Loucy (cell line): ENCODE measurements at regions not wholly inside any gene's neighbourhood (a gene's known extent, or its start where the extent isn't known, plus 50 kb on each side); places are given as distances from the start of the nearest gene placed in this dataset.

Experiments used
- H2AFZ ChIP-seq: fragments of 200-600 bp; sonication (generic); 2 replicates; pipeline ENCODE4 v1.6.0; 2016; ENCODE audit warnings: antibody characterized with exemption, mild to moderate bottlenecking, low read length, moderate library complexity
- H3F3A ChIP-seq: fragments of 200-600 bp; 2 replicates; pipeline ENCODE4 v1.6.0; 2016; ENCODE audit warnings: antibody characterized with exemption, low read depth, mild to moderate bottlenecking
- H3K27me3 ChIP-seq: fragments of 200-600 bp; sonication (generic); 2 replicates; pipeline ENCODE4 v1.6.1; 2014; ENCODE audit warnings: low read length, mild to moderate bottlenecking; ENCODE audit not compliant: insufficient read depth, poor library complexity, severe bottlenecking
- H3K36me3 ChIP-seq: fragments of 200-600 bp; sonication (generic); 2 replicates; pipeline ENCODE4 v1.6.1; 2016; ENCODE audit warnings: low read length; ENCODE audit not compliant: insufficient read depth
- H3K4me1 ChIP-seq: fragments of 200-600 bp; sonication (generic); 2 replicates; pipeline ENCODE4 v1.5.1; 2014; ENCODE audit warnings: low read length, mild to moderate bottlenecking; ENCODE audit not compliant: insufficient read depth, poor library complexity, severe bottlenecking
- H3K4me2 ChIP-seq: fragments of 200-600 bp; sonication (generic); 2 replicates; pipeline ENCODE4 v1.6.0; 2014; ENCODE audit warnings: antibody characterized with exemption, low read length, low read depth, mild to moderate bottlenecking; ENCODE audit not compliant: poor library complexity, severe bottlenecking
- H3K4me3 ChIP-seq: fragments of 200-600 bp; sonication (generic); 2 replicates; pipeline ENCODE4 v1.5.1; 2014; ENCODE audit warnings: low read length, mild to moderate bottlenecking, mixed read lengths; ENCODE audit not compliant: poor library complexity, severe bottlenecking
- H3K79me2 ChIP-seq: fragments of 200-600 bp; sonication (generic); 2 replicates; pipeline ENCODE4 v1.6.1; 2014; ENCODE audit warnings: low read length; ENCODE audit not compliant: insufficient read depth
- H3K9ac ChIP-seq: fragments of 200-600 bp; sonication (generic); 2 replicates; pipeline ENCODE4 v1.6.0; 2014; ENCODE audit warnings: mild to moderate bottlenecking, low read depth, low read length, moderate library complexity; ENCODE audit not compliant: poor library complexity, severe bottlenecking
- H3K9me2 ChIP-seq: fragments of 200-600 bp; sonication (generic); replicated peaks from 2 replicates; pipeline ENCODE4 v1.6.1; 2016; ENCODE audit warnings: low read depth, low read length, mixed read lengths
- H3K9me3 ChIP-seq: fragments of 200-600 bp; sonication (generic); 2 replicates; pipeline ENCODE4 v1.6.1; 2014; ENCODE audit warnings: mild to moderate bottlenecking, antibody characterized with exemption, low read length, low read depth; ENCODE audit not compliant: insufficient read depth
- H4K20me1 ChIP-seq: fragments of 200-600 bp; sonication (generic); 2 replicates; pipeline ENCODE4 v1.6.0; 2014; ENCODE audit warnings: antibody characterized with exemption, low read length, mild to moderate bottlenecking; ENCODE audit not compliant: insufficient read depth, poor library complexity, severe bottlenecking
- EZH2phosphoT487 ChIP-seq: fragments of 200-600 bp; IDR thresholded peaks from 2 replicates; pipeline ENCODE4 v1.6.1; 2018; ENCODE audit warnings: antibody characterized with exemption, mild to moderate bottlenecking, moderate library complexity, borderline replicate concordance
- TF ChIP-seq, protein P1 (sequence below): fragments of 200-600 bp; sonication (generic); conservative IDR thresholded peaks from 2 replicates; pipeline ENCODE4 v1.5.1; 2014; ENCODE audit warnings: mild to moderate bottlenecking, antibody characterized with exemption, low read length

DNA sequence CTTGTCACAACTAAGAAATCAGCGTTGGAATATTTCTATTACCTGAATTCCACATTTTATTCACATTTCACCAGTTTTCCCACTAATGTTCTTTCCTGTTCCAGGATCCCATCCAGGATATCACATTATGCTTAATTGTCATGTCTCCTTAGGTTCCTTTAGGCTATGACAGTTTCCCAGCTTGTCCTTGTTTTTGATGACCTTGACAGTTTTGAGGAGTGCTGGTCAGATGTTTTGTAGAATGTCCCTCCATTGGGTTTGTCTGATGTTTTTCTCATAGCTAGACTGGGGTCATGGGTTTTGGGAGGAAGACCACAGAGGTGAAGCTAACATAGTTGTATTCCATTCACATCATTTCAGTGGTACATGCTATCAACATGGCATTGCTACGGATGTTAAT is 80.8 kb upstream of the HEPHL1 start:
- Histone ChIP-seq H3K4me3 (no peak overlapping the region), H3K4me1 (no peaks in the 10 kb centered on the region), H3K27me3 (no peaks in the 10 kb centered on the region), H3K9me3 (no peaks in the 10 kb centered on the region), H4K20me1 (no peaks in the 10 kb centered on the region), H3K9me2 (no peaks in the 10 kb centered on the region), H3K9ac (no peak overlapping the region), H3K36me3 (no peaks in the 10 kb centered on the region), H3F3A (no peaks in the 10 kb centered on the region), H2AFZ (no peak overlapping the region), H3K79me2 (no peaks in the 10 kb centered on the region), H3K4me2 (no peak overlapping the region)
- TF ChIP-seq, protein P1, sequence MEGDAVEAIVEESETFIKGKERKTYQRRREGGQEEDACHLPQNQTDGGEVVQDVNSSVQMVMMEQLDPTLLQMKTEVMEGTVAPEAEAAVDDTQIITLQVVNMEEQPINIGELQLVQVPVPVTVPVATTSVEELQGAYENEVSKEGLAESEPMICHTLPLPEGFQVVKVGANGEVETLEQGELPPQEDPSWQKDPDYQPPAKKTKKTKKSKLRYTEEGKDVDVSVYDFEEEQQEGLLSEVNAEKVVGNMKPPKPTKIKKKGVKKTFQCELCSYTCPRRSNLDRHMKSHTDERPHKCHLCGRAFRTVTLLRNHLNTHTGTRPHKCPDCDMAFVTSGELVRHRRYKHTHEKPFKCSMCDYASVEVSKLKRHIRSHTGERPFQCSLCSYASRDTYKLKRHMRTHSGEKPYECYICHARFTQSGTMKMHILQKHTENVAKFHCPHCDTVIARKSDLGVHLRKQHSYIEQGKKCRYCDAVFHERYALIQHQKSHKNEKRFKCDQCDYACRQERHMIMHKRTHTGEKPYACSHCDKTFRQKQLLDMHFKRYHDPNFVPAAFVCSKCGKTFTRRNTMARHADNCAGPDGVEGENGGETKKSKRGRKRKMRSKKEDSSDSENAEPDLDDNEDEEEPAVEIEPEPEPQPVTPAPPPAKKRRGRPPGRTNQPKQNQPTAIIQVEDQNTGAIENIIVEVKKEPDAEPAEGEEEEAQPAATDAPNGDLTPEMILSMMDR = no peak
- no peak for TF ChIP-seq EZH2phosphoT487

DNA sequence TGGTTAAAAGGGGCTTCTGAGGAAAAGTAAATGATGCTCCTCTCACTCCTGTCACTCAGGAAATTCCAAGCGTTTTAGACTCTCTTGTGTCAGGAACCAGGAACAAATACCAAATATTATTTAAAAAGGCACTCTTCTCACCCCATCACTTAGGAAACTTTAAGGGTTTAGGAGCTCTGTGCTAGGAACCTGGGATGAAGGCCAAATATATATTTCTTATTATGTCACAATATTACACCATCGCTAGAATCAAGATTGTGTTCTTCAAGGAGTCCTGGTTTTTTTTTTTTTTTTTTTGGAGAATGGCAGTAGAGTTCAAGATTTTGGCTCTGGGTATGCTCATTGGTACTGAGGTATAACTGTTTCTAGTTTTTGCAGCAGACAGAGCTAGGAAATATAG is 79.0 kb upstream of the HEPHL1 start:
- TF ChIP-seq, protein P1 = no peak
- TF ChIP-seq EZH2phosphoT487 = no peak
- H3F3A ChIP-seq = no peaks in the 10 kb centered on the region
- H3K9me2 ChIP-seq = no peaks in the 10 kb centered on the region
- no peaks in the 10 kb centered on the region for H3K4me1 ChIP-seq
- no peaks in the 10 kb centered on the region for H3K27me3 ChIP-seq
- H4K20me1 ChIP-seq = no peaks in the 10 kb centered on the region
- no peaks in the 10 kb centered on the region for H3K9me3 ChIP-seq
- H3K4me2 ChIP-seq = no peak overlapping the region
- H3K36me3 ChIP-seq = no peaks in the 10 kb centered on the region
- H3K9ac ChIP-seq = no peak overlapping the region
- no peaks in the 10 kb centered on the region for H3K79me2 ChIP-seq
- no peak overlapping the region for H3K4me3 ChIP-seq
- no peak overlapping the region for H2AFZ ChIP-seq

DNA sequence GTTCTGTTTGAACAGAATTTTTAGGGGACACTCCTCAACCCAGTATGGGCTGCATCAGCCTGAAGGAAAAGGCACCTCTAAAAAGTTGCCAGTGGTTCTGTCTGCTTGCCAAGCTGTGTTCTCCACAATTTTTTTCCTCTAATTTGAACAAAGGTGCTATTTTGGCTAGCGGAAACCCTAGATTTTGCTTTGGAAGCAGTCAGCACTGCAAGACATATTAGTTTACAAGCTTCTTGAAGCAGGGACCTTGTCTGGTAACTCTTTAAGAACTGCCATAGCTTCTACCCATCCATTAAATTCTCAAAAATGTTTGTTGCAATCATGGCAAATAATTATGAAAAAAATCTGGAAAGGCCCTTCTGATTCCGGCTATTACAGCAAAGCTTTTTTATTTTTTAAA is 75.6 kb upstream of the HEPHL1 start:
- no peaks in the 10 kb centered on the region for H3K9me3 ChIP-seq
- no peaks in the 10 kb centered on the region for H3K4me1 ChIP-seq
- no peaks in the 10 kb centered on the region for H4K20me1 ChIP-seq
- H3K4me3 ChIP-seq = no peak overlapping the region
- no peaks in the 10 kb centered on the region for H3F3A ChIP-seq
- H3K79me2 ChIP-seq = no peaks in the 10 kb centered on the region
- no peaks in the 10 kb centered on the region for H3K9me2 ChIP-seq
- H3K4me2 ChIP-seq = no peak overlapping the region
- no peak overlapping the region for H2AFZ ChIP-seq
- no peaks in the 10 kb centered on the region for H3K27me3 ChIP-seq
- TF ChIP-seq, protein P1 = no peak
- TF ChIP-seq EZH2phosphoT487 = no peak
- H3K36me3 ChIP-seq = no peaks in the 10 kb centered on the region
- H3K9ac ChIP-seq = no peak overlapping the region
